ENCODE measurements at regions not wholly inside any gene's neighbourhood (a gene's known extent, or its start where the extent isn't known, plus 50 kb on each side); places are given as distances from the start of the nearest gene placed in this dataset.

DNA sequence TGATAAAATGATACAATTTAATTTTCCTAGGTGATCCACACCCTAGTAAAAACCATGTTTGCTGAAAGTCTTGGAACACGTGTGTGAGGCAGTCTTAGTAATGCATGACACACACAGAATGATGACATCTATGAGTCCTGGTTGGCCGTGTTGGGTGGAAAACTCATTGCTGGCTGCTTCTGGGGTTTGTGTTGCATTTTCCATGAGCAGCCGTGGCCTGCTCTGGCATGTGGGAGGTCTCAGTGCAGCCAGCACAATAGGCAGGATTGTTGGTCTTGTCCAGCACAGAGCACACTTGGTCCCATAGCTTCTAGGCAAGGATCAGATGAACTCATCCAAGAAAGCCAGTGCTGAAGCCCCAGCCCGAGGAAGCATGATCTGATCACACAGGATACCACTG, 172.8 kb upstream of the UBE3A start:
- TF ChIP-seq, protein P1, sequence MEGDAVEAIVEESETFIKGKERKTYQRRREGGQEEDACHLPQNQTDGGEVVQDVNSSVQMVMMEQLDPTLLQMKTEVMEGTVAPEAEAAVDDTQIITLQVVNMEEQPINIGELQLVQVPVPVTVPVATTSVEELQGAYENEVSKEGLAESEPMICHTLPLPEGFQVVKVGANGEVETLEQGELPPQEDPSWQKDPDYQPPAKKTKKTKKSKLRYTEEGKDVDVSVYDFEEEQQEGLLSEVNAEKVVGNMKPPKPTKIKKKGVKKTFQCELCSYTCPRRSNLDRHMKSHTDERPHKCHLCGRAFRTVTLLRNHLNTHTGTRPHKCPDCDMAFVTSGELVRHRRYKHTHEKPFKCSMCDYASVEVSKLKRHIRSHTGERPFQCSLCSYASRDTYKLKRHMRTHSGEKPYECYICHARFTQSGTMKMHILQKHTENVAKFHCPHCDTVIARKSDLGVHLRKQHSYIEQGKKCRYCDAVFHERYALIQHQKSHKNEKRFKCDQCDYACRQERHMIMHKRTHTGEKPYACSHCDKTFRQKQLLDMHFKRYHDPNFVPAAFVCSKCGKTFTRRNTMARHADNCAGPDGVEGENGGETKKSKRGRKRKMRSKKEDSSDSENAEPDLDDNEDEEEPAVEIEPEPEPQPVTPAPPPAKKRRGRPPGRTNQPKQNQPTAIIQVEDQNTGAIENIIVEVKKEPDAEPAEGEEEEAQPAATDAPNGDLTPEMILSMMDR (IDR thresholded peaks at IDR 0.05): no peak
- no peak for TF ChIP-seq POLR2AphosphoS5 (IDR thresholded peaks at IDR 0.05; ENCODE audit: insufficient read depth in 1 of 2, low read depth in 1 of 2)
